ENCODE measurements at regions not wholly inside any gene's neighbourhood (a gene's known extent, or its start where the extent isn't known, plus 50 kb on each side); places are given as distances from the start of the nearest gene placed in this dataset.

GRCh38 chr4:128697323-128697722, 112.2 kb upstream of the JADE1 start:
- Mint-ChIP-seq H3K36me3 (ENCODE audit: low read depth) (no peaks in the 10 kb centered on the region), H3K27ac (no peak overlapping the region)
- CTCF ChIA-PET: no interaction called here

GRCh38 chr4:128690011-128690410, 119.5 kb upstream of the JADE1 start:
- Mint-ChIP-seq H3K4me1 (no peaks in the 10 kb centered on the region), H3K36me3 (ENCODE audit: low read depth) (no peaks in the 10 kb centered on the region), H3K9me3 (no peaks in the 10 kb centered on the region), H3K27me3 (peaks cover 3% of the 10 kb centered on the region), H3K4me3 (no peak overlapping the region), H3K27ac (no peak overlapping the region)
- ChIA-PET CTCF (no interaction called here), POLR2A (no interaction called here)
- intact Hi-C loops (cut with micrococcal nuclease): no loop called here
- ATAC-seq (ENCODE audit: low read depth) (no peak), DNase-seq (no peak)
- no peak for TF ChIP-seq CTCF (IDR thresholded peaks at IDR 0.05)

More at GRCh38 chr4:128697323-128697722, 112.2 kb upstream of the JADE1 start:
- Mint-ChIP-seq H3K4me1 (no peaks in the 10 kb centered on the region), H3K4me3 (no peak overlapping the region), H3K9me3 (no peaks in the 10 kb centered on the region), H3K27me3 (peaks cover 2% of the 10 kb centered on the region)
- TF ChIP-seq CTCF (IDR thresholded peaks at IDR 0.05): no peak
- ATAC-seq (ENCODE audit: low read depth) (no peak), DNase-seq (no peak)
- intact Hi-C loops (cut with micrococcal nuclease): no loop called here
- POLR2A ChIA-PET: no interaction called here

GRCh38 chr4:128688846-128689437, 120.6 kb upstream of the JADE1 start:
- CTCF ChIA-PET: no interaction called here
- no peak for ATAC-seq (ENCODE audit: low read depth)
- POLR2A ChIA-PET: no interaction called here

GRCh38 chr4:128688033-128688721, 121.3 kb upstream of the JADE1 start:
- H3K9me3 Mint-ChIP-seq: no peaks in the 10 kb centered on the region
- ATAC-seq (ENCODE audit: low read depth) (no peak), DNase-seq (no peak)
- peaks cover 12% of the 10 kb centered on the region for H3K4me1 Mint-ChIP-seq
- H3K36me3 Mint-ChIP-seq (ENCODE audit: low read depth): no peaks in the 10 kb centered on the region
- ChIA-PET POLR2A (no interaction called here), CTCF (no interaction called here)
- intact Hi-C loops (cut with micrococcal nuclease): no loop called here
- no peak for TF ChIP-seq CTCF (IDR thresholded peaks at IDR 0.05)
- H3K27ac Mint-ChIP-seq: no peak overlapping the region
- no peak overlapping the region for H3K4me3 Mint-ChIP-seq
- H3K27me3 Mint-ChIP-seq: peaks cover 3% of the 10 kb centered on the region

More at GRCh38 chr4:128688846-128689437, 120.6 kb upstream of the JADE1 start:
- intact Hi-C loops (cut with micrococcal nuclease): no loop called here
- Mint-ChIP-seq H3K4me3 (no peak overlapping the region), H3K9me3 (no peaks in the 10 kb centered on the region), H3K4me1 (peaks cover 5% of the 10 kb centered on the region), H3K27ac (no peak overlapping the region), H3K36me3 (ENCODE audit: low read depth) (no peaks in the 10 kb centered on the region), H3K27me3 (peaks cover 3% of the 10 kb centered on the region)
- no peak for DNase-seq
- no peak for TF ChIP-seq CTCF (IDR thresholded peaks at IDR 0.05)

- ATAC-seq (ENCODE audit: low read depth): no peak
- POLR2A ChIA-PET: no interaction called here
- H3K9me3 Mint-ChIP-seq: no peaks in the 10 kb centered on the region
Observed at GRCh38 chr4:128686810-128687209, 122.7 kb upstream of the JADE1 start.

More at GRCh38 chr4:128686810-128687209, 122.7 kb upstream of the JADE1 start:
- TF ChIP-seq CTCF (IDR thresholded peaks at IDR 0.05): no peak
- intact Hi-C loops (cut with micrococcal nuclease): no loop called here
- DNase-seq: no peak
- Mint-ChIP-seq H3K4me3 (no peak overlapping the region), H3K27me3 (peaks cover 1% of the 10 kb centered on the region), H3K27ac (no peak overlapping the region), H3K36me3 (ENCODE audit: low read depth) (no peaks in the 10 kb centered on the region), H3K4me1 (peaks cover 17% of the 10 kb centered on the region)
- CTCF ChIA-PET: no interaction called here

All from activated B cell treated with CpG ODN at 0.5 μM for 24 hours (primary cell).